Brain microvascular endothelial cell (primary cell): ENCODE measurements at regions not wholly inside any gene's neighbourhood (a gene's known extent, or its start where the extent isn't known, plus 50 kb on each side); places are given as distances from the start of the nearest gene placed in this dataset.

Source experiments
- DNase-seq: peaks from one replicate; pipeline ENCODE4 v3.0.0-alpha.2; 2020
- H3K27ac ChIP-seq: fragments of 250-450 bp; sonication (Bioruptor Pico); 2 replicates; pipeline ENCODE4 v1.5.1; 2020; ENCODE audit warnings: mild to moderate bottlenecking, moderate library complexity
- H3K27me3 ChIP-seq: fragments of 250-450 bp; sonication (Bioruptor Pico); replicated peaks from 2 replicates; pipeline ENCODE4 v1.5.1; 2020; ENCODE audit warnings: mild to moderate bottlenecking
- H3K36me3 ChIP-seq: fragments of 250-450 bp; sonication (Bioruptor Pico); replicated peaks from 2 replicates; pipeline ENCODE4 v1.5.1; 2020; ENCODE audit warnings: mild to moderate bottlenecking
- H3K4me3 ChIP-seq: 2 replicates; pipeline ENCODE4 v1.5.1; 2011; ENCODE audit warnings: low read depth, mild to moderate bottlenecking, control low read depth, low read length, moderate library complexity
- CTCF ChIP-seq: IDR thresholded peaks from 2 replicates; pipeline ENCODE4 v1.5.1; 2011; ENCODE audit warnings: low read depth, mild to moderate bottlenecking, moderate library complexity, low read length, control low read depth, inconsistent platforms; ENCODE audit errors: missing control alignments
- in situ Hi-C: cut with HindIII; loops from 2 replicates; pipeline ENCODE4 v1.10.0; 2017; ENCODE audit warnings: low sequenced_read_pairs, low pct_ligation_motif_present

GRCh38 chr18:77960791-77961410, 711.3 kb downstream of the GALR1 start:
- H3K27ac ChIP-seq: no peak overlapping the region
- DNase-seq: no peak
- H3K36me3 ChIP-seq: no peaks in the 10 kb centered on the region
- no peak for TF ChIP-seq CTCF
- in situ Hi-C loops: no loop called here
- no peaks in the 10 kb centered on the region for H3K27me3 ChIP-seq
- no peak overlapping the region for H3K4me3 ChIP-seq

GRCh38 chr18:77967071-77967470, 717.4 kb downstream of the GALR1 start:
- no peaks in the 10 kb centered on the region for H3K27me3 ChIP-seq
- in situ Hi-C loops: no loop called here
- no peak overlapping the region for H3K4me3 ChIP-seq
- DNase-seq: no peak
- no peak for TF ChIP-seq CTCF
- no peak overlapping the region for H3K27ac ChIP-seq
- no peaks in the 10 kb centered on the region for H3K36me3 ChIP-seq

- DNase-seq: no peak
- Histone ChIP-seq H3K36me3 (no peaks in the 10 kb centered on the region), H3K27me3 (no peaks in the 10 kb centered on the region), H3K4me3 (no peak overlapping the region), H3K27ac (no peak overlapping the region)
- in situ Hi-C loops: no loop called here
- no peak for TF ChIP-seq CTCF
Observed at GRCh38 chr18:77967791-77968190, 718.1 kb downstream of the GALR1 start.

GRCh38 chr18:77969972-77970371, 720.3 kb downstream of the GALR1 start:
- no peak for TF ChIP-seq CTCF
- Histone ChIP-seq H3K27me3 (no peaks in the 10 kb centered on the region), H3K27ac (no peak overlapping the region), H3K36me3 (no peaks in the 10 kb centered on the region), H3K4me3 (no peak overlapping the region)
- in situ Hi-C loops: no loop called here
- no peak for DNase-seq

- no peak for TF ChIP-seq CTCF
- in situ Hi-C loops: no loop called here
- no peak for DNase-seq
- no peaks in the 10 kb centered on the region for H3K36me3 ChIP-seq
- no peak overlapping the region for H3K27ac ChIP-seq
- H3K27me3 ChIP-seq: no peaks in the 10 kb centered on the region
- no peak overlapping the region for H3K4me3 ChIP-seq
Observed at GRCh38 chr18:77970814-77971213, 721.2 kb downstream of the GALR1 start.

GRCh38 chr18:77973745-77974144, 724.1 kb downstream of the GALR1 start:
- in situ Hi-C loops: no loop called here
- Histone ChIP-seq H3K27ac (no peak overlapping the region), H3K36me3 (no peaks in the 10 kb centered on the region), H3K4me3 (no peak overlapping the region), H3K27me3 (no peaks in the 10 kb centered on the region)
- DNase-seq: no peak
- TF ChIP-seq CTCF: no peak
